Upper lobe of left lung (tissue), 4 donors: ENCODE measurements at regions not wholly inside any gene's neighbourhood (a gene's known extent, or its start where the extent isn't known, plus 50 kb on each side); places are given as distances from the start of the nearest gene placed in this dataset.

ENCODE experiments used
- CTCF ChIP-seq, 6 experiments: fragments of 450-650 bp in 4 of 6; fragments of 200-600 bp in 2 of 6; sonication (generic) in 2 of 6; IDR thresholded peaks; one replicate each; pipeline ENCODE4 v1.5.1; 2016 to 2019; ENCODE audit warnings: antibody characterized with exemption in 6 of 6
- POLR2A ChIP-seq, 4 donors: fragments of 450-650 bp; IDR thresholded peaks; one replicate each; pipeline ENCODE4 v1.5.1; 2016 to 2017; ENCODE audit warnings: antibody characterized with exemption in 4 of 4, mild to moderate bottlenecking in 2 of 4
- POLR2AphosphoS5 ChIP-seq, 2 donors: sonication (generic); formaldehyde crosslinking; IDR thresholded peaks; one replicate each; pipeline ENCODE4 v1.5.1; 2017; ENCODE audit warnings: antibody characterized with exemption in 2 of 2

GRCh38 chr5:99072846-99073245 lies 144.0 kb upstream of the CHD1 start:
- TF ChIP-seq POLR2AphosphoS5 (IDR thresholded peaks at IDR 0.05) (no peak), CTCF (IDR thresholded peaks at IDR 0.05) (no peak), POLR2A (IDR thresholded peaks at IDR 0.05) (no peak)
